Common myeloid progenitor, CD34-positive (primary cell): ENCODE measurements at regions not wholly inside any gene's neighbourhood (a gene's known extent, or its start where the extent isn't known, plus 50 kb on each side); places are given as distances from the start of the nearest gene placed in this dataset.
"Not testable (repeated sequence)": the region's sequence is repeated elsewhere in the genome, so short reads cannot be mapped to it uniquely, and the experiment has no call there.

Experiments
- CTCF ChIA-PET: fragments of 350-600 bp; sonication (Branson Sonifier 250); formaldehyde crosslinking; loops from one replicate; lab custom pipeline; 2021; ENCODE audit warnings: antibody characterized with exemption; lab: Charles Lee
- POLR2A ChIA-PET: fragments of 350-600 bp; sonication (Branson Sonifier 250); formaldehyde crosslinking; loops from one replicate; lab custom pipeline; 2021; ENCODE audit warnings: antibody characterized with exemption; lab: Charles Lee
- DNase-seq, 3 donors: peaks; one replicate each; pipeline versions ENCODE4 v3.0.0 to v3.0.0-alpha.2; 2013
- H3K27ac ChIP-seq, 2 experiments: 1 replicate in 1 of 2; 2 replicates in 1 of 2; pipeline ENCODE4 v1.7.0; 2013; ENCODE audit warnings: inconsistent platforms in 2 of 2, low read length in 2 of 2, mild to moderate bottlenecking in 2 of 2, low read depth in 1 of 2, moderate library complexity in 1 of 2; ENCODE audit not compliant: severe bottlenecking in 2 of 2, insufficient read depth in 1 of 2, poor library complexity in 1 of 2
- H3K27me3 ChIP-seq, 5 experiments: replicated peaks in 2 of 5; 1 replicate in 3 of 5; 2 replicates in 2 of 5; pipeline versions ENCODE4 v1.6.1 to v1.7.0; 2013; ENCODE audit warnings: low read length in 4 of 5, mild to moderate bottlenecking in 2 of 5, moderate library complexity in 2 of 5, inconsistent platforms in 1 of 5; ENCODE audit not compliant: insufficient read depth in 5 of 5, control insufficient read depth in 4 of 5
- H3K36me3 ChIP-seq, 4 experiments: 1 replicate in 2 of 4; 2 replicates in 2 of 4; pipeline versions ENCODE4 v1.6.1 to v1.7.0; 2013; ENCODE audit warnings: low read length in 3 of 4, control low read depth in 1 of 4, mild to moderate bottlenecking in 1 of 4; ENCODE audit not compliant: control insufficient read depth in 4 of 4, insufficient read depth in 4 of 4
- H3K4me1 ChIP-seq, 4 experiments: 1 replicate in 3 of 4; 2 replicates in 1 of 4; pipeline versions ENCODE4 v1.6.1 to v1.7.1; 2013; ENCODE audit warnings: low read length in 3 of 4, mild to moderate bottlenecking in 3 of 4, control low read depth in 1 of 4, inconsistent platforms in 1 of 4, moderate library complexity in 1 of 4; ENCODE audit not compliant: control insufficient read depth in 4 of 4, insufficient read depth in 4 of 4; ENCODE audit errors: control extremely low read depth in 1 of 4
- H3K4me3 ChIP-seq, 7 experiments: 1 replicate in 4 of 7; 2 replicates in 3 of 7; pipeline versions ENCODE4 v1.5.1 to v1.7.0; 2013; ENCODE audit warnings: mild to moderate bottlenecking in 7 of 7, low read length in 6 of 7, moderate library complexity in 6 of 7, inconsistent platforms in 2 of 7, low read depth in 2 of 7, control low read depth in 1 of 7; ENCODE audit not compliant: insufficient read depth in 4 of 7, control insufficient read depth in 1 of 7; ENCODE audit errors: extremely low read depth in 1 of 7
- H3K9me3 ChIP-seq, 5 experiments: 1 replicate in 4 of 5; 2 replicates in 1 of 5; pipeline versions ENCODE4 v1.6.1 to v1.7.1; 2013; ENCODE audit warnings: low read length in 4 of 5, mild to moderate bottlenecking in 2 of 5, inconsistent platforms in 1 of 5, low read depth in 1 of 5, moderate library complexity in 1 of 5; ENCODE audit not compliant: control insufficient read depth in 4 of 5, insufficient read depth in 2 of 5; ENCODE audit errors: control extremely low read depth in 1 of 5
- WGBS: methylation state at CpG from one replicate; pipeline ENCODE4 v1.1.5; 2013; ENCODE audit not compliant: insufficient coverage; 5-methylcytosine and 5-hydroxymethylcytosine counted together

DNA sequence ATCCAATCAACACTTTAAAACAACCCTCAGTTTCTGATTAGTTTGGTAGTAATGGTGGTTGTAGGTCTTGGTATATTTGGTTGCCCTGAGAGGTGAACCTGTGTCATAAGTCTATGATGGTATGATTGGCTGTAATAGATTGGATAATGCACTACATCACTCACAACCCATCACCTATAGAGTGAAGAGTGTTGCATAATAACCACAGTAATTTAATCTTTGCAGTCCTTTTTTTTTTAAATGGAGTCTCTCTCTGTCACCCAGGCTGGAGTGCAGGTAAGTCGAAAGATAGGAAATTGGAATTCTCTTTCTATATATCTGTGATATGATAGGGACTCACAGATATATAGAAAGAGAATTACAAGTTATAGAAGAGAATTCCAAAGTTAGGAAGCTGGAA is 133.4 kb upstream of the PGR start:
- no peaks in the 10 kb centered on the region for H3K4me1 ChIP-seq
- no peaks in the 10 kb centered on the region for H3K9me3 ChIP-seq
- H3K36me3 ChIP-seq, result no peaks in the 10 kb centered on the region
- CTCF ChIA-PET, result no interaction called here
- POLR2A ChIA-PET, result no interaction called here
- H3K27ac ChIP-seq, result no peak overlapping the region
- no peak overlapping the region for H3K4me3 ChIP-seq
- no peaks in the 10 kb centered on the region for H3K27me3 ChIP-seq
- no CpG with 5 or more reads among the region's 1 CpG for WGBS
- no peak for DNase-seq

DNA sequence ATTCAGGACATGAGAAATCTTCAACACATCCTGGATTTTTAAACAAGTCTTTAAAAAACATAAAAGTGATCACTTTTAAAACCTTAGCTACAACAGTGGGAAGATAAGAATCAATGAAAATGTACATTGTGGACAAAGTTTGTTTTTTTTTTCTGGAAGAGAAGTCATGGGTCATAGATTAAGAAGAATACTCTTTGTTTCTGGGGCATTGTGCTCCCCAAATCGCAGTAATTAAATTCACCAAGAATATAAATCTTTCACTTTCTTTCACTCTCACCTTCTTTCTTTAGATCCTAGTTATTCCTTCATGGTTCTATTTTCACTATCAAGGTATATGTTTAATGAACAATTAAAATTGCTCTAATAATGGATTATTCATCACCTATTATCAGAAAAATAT is 132.6 kb upstream of the PGR start:
- Histone ChIP-seq H3K9me3 (no peaks in the 10 kb centered on the region), H3K4me3 (no peak overlapping the region), H3K27ac (no peak overlapping the region), H3K27me3 (no peaks in the 10 kb centered on the region), H3K4me1 (no peaks in the 10 kb centered on the region), H3K36me3 (no peaks in the 10 kb centered on the region)
- WGBS, result no CpG with 5 or more reads among the region's 1 CpG
- no peak for DNase-seq
- CTCF ChIA-PET, result no interaction called here
- POLR2A ChIA-PET, result no interaction called here

DNA sequence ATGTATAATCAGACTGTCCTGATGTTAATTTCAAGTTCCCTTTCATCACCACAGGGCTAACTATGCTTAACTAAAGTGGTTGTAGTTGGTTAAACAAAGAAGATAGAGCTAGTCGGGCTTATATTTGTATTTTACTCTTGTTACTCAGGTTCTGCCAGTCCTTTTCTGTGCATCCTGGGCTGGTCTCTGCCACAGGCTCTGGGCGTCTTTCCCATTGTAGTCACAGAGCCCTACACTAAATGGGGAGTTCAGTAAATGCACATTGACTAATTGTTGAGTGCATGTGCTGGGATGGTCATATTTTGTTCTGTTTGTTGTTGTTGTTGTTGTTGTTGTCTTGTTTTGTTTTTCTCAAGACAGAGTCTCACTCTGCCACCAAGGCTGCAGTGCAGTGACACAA is 125.4 kb upstream of the PGR start:
- Histone ChIP-seq H3K4me1 (no peaks in the 10 kb centered on the region), H3K27me3 (no peaks in the 10 kb centered on the region), H3K27ac (no peak overlapping the region), H3K9me3 (no peaks in the 10 kb centered on the region), H3K36me3 (no peaks in the 10 kb centered on the region), H3K4me3 (no peak overlapping the region)
- CTCF ChIA-PET, result no interaction called here
- DNase-seq, result no peak
- WGBS, result 83% methylated on average over 1 of the region's 2 CpGs
- POLR2A ChIA-PET, result no interaction called here

DNA sequence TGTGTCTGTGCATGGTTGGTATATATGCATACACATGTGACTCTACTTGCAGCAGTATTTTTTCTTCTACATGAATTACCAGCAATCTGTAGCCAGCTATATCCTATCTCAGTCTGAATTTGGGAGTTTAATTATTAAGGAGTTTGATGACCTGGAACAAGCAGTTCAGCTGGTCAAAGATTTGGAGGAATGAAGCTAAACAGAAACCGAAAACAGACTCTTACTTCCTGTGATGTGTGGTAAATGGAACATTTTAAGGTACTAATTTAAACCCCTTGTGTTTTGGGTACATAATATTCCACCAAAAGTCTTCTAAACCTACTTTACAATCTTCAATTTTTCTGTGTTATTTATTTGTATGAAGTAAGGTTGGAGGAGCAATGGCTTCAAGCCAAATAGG is 124.4 kb upstream of the PGR start:
- POLR2A ChIA-PET, result no interaction called here
- H3K4me3 ChIP-seq, result no peak overlapping the region
- no peaks in the 10 kb centered on the region for H3K9me3 ChIP-seq
- H3K27me3 ChIP-seq, result no peaks in the 10 kb centered on the region
- H3K4me1 ChIP-seq, result no peaks in the 10 kb centered on the region
- CTCF ChIA-PET, result no interaction called here
- no peak overlapping the region for H3K27ac ChIP-seq
- H3K36me3 ChIP-seq, result no peaks in the 10 kb centered on the region
- no CpG with 5 or more reads among the region's 1 CpG for WGBS
- no peak for DNase-seq

DNA sequence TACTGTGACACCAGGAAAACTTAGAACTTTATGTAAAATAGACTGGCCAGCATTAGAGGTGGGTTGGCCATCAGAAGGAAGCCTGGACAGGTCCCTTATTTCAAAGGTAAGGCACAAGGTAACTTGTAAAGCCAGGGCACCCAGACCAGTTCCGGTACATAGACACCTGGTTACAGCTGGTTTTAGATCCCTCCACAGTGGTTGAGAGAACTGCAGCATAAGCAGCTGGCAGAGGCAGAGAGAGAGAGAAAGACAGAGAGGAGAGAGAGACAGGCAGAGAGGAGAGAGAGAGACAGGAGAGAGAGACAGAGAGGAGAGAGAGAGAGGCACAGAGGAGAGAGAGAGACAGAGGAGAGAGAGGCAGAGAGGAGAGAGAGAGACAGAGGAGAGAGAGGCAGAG is 116.0 kb upstream of the PGR start:
- H3K36me3 ChIP-seq, H3K27ac ChIP-seq, POLR2A ChIA-PET, DNase-seq, H3K9me3 ChIP-seq, H3K4me3 ChIP-seq, CTCF ChIA-PET, H3K4me1 ChIP-seq, H3K27me3 ChIP-seq: not testable (repeated sequence)
- 85% methylated on average over 1 of the region's 1 CpG for WGBS

DNA sequence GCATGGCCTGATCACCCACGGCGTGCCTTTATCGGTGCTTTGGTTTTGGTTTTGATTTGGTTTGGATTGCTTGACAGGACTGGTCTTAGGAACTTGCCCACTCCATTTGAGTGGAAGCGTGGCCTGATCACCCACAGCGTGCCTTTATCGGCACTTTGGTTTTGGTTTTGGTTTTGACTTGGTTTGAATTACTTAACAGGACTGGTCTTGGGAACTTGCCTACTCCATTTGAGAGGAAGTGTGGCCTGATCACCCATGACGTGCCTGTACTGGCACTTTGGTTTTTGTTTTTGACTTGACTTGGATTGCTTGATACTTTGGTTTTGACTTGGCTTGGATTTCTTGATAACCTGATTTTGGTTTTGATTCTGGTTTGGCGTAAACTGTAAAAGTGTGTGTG is 115.5 kb upstream of the PGR start:
- H3K4me1 ChIP-seq, CTCF ChIA-PET, POLR2A ChIA-PET, H3K27me3 ChIP-seq, H3K9me3 ChIP-seq, H3K27ac ChIP-seq, H3K36me3 ChIP-seq, H3K4me3 ChIP-seq, DNase-seq: not testable (repeated sequence)
- 88% methylated on average over 6 of the region's 8 CpGs for WGBS

DNA sequence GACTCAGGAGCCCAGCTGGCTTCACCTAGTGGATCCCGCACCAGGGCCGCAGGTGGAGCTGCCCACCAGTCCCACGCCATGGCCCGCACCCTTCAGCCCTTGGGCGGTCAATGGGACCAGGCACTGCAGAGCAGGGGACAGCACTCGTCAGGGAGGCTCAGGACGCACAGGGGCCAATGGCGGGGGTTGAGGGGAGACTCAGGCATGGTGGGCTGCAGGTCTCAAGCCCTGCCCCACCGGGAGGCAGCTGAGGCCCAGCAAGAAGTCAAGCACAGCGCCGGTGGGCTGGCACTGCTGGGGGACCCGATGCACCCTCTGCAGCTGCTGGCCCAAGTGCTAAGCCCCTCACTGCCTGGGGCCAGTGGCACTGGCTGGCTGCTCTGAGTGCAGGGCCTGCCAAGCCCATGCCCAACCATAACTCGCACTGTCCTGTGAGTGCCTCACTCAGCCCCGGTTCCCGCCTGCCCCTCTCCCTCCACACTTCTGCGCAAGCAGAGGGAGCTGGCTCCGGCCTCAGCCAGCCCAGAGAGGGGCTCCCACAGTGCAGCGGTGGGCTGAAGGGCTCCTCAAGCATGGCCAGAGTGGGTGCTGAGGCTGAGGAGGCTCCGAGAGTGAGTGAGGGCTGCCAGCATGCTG is 111.7 kb upstream of the PGR start:
- ChIA-PET CTCF (no interaction called here), POLR2A (no interaction called here)
- DNase-seq, result no peak
- Histone ChIP-seq H3K4me3 (no peak overlapping the region), H3K4me1 (no peaks in the 10 kb centered on the region), H3K27ac (no peak overlapping the region), H3K9me3 (no peaks in the 10 kb centered on the region), H3K36me3 (no peaks in the 10 kb centered on the region), H3K27me3 (no peaks in the 10 kb centered on the region)
- 98% methylated on average over 10 of the region's 19 CpGs for WGBS
